ENCODE measurements at regions not wholly inside any gene's neighbourhood (a gene's known extent, or its start where the extent isn't known, plus 50 kb on each side); places are given as distances from the start of the nearest gene placed in this dataset.

DNA sequence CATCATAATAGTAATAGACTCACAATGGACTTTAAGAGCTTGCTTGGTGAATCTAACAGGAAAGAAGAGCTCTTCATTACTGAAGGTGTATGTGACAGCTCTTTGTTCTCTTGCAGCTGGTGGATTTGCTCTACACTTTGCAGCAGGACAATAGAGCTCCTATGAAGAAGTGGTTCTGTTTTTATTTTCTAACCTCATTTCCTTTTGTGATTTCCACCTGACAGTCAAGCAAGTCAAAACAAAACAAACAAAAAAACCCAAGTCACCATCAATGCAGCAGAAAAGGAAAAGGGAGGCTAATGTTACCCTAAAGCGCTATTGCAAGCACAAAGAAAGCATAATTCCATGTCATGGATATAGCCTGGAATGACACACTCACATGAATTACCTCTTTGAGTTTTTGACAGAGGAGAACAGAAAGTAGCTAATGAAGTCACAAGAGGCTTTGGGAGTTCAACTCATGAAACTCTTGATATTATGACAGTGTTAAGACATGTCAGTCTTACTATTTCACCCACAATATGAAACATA, 1188.1 kb downstream of the EPHA7 start:
- TF ChIP-seq, protein P1, sequence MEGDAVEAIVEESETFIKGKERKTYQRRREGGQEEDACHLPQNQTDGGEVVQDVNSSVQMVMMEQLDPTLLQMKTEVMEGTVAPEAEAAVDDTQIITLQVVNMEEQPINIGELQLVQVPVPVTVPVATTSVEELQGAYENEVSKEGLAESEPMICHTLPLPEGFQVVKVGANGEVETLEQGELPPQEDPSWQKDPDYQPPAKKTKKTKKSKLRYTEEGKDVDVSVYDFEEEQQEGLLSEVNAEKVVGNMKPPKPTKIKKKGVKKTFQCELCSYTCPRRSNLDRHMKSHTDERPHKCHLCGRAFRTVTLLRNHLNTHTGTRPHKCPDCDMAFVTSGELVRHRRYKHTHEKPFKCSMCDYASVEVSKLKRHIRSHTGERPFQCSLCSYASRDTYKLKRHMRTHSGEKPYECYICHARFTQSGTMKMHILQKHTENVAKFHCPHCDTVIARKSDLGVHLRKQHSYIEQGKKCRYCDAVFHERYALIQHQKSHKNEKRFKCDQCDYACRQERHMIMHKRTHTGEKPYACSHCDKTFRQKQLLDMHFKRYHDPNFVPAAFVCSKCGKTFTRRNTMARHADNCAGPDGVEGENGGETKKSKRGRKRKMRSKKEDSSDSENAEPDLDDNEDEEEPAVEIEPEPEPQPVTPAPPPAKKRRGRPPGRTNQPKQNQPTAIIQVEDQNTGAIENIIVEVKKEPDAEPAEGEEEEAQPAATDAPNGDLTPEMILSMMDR (IDR thresholded peaks at IDR 0.05; ENCODE audit: insufficient read depth, low read length) = no peak
- TF ChIP-seq GABPA (IDR thresholded peaks at IDR 0.05; ENCODE audit: low read depth) (no peak), POLR2AphosphoS5 (IDR thresholded peaks at IDR 0.05; ENCODE audit: low read depth) (no peak), SPI1 (IDR thresholded peaks at IDR 0.05; ENCODE audit: borderline replicate concordance, low read depth) (no peak)
- TF ChIP-seq, protein P2, sequence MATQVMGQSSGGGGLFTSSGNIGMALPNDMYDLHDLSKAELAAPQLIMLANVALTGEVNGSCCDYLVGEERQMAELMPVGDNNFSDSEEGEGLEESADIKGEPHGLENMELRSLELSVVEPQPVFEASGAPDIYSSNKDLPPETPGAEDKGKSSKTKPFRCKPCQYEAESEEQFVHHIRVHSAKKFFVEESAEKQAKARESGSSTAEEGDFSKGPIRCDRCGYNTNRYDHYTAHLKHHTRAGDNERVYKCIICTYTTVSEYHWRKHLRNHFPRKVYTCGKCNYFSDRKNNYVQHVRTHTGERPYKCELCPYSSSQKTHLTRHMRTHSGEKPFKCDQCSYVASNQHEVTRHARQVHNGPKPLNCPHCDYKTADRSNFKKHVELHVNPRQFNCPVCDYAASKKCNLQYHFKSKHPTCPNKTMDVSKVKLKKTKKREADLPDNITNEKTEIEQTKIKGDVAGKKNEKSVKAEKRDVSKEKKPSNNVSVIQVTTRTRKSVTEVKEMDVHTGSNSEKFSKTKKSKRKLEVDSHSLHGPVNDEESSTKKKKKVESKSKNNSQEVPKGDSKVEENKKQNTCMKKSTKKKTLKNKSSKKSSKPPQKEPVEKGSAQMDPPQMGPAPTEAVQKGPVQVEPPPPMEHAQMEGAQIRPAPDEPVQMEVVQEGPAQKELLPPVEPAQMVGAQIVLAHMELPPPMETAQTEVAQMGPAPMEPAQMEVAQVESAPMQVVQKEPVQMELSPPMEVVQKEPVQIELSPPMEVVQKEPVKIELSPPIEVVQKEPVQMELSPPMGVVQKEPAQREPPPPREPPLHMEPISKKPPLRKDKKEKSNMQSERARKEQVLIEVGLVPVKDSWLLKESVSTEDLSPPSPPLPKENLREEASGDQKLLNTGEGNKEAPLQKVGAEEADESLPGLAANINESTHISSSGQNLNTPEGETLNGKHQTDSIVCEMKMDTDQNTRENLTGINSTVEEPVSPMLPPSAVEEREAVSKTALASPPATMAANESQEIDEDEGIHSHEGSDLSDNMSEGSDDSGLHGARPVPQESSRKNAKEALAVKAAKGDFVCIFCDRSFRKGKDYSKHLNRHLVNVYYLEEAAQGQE (IDR thresholded peaks at IDR 0.05; ENCODE audit: insufficient replicate concordance, low read depth) = no peak
